Large intestine (tissue), 3 donors: ENCODE measurements at regions not wholly inside any gene's neighbourhood (a gene's known extent, or its start where the extent isn't known, plus 50 kb on each side); places are given as distances from the start of the nearest gene placed in this dataset.
"Not testable (repeated sequence)": the region's sequence is repeated elsewhere in the genome, so short reads cannot be mapped to it uniquely, and the experiment has no call there.

ENCODE experiments used
- DNase-seq, 2 donors: peaks; one replicate each; pipeline versions ENCODE4 v3.0.0 to v3.0.0-alpha.2; 2013
- H3K27ac ChIP-seq: one replicate; pipeline ENCODE4 v1.5.1; 2013; ENCODE audit warnings: low read length
- H3K27me3 ChIP-seq: 2 replicates; pipeline ENCODE4 v1.6.1; 2013; ENCODE audit warnings: low read length; ENCODE audit not compliant: control insufficient read depth, insufficient read depth
- H3K36me3 ChIP-seq: 2 replicates; pipeline ENCODE4 v1.6.1; 2013; ENCODE audit warnings: low read length; ENCODE audit not compliant: control insufficient read depth, insufficient read depth
- H3K4me1 ChIP-seq: one replicate; pipeline ENCODE4 v1.6.1; 2013; ENCODE audit warnings: low read length; ENCODE audit not compliant: control insufficient read depth, insufficient read depth
- H3K4me3 ChIP-seq: one replicate; pipeline ENCODE4 v1.5.1; 2013; ENCODE audit warnings: low read length
- H3K9me3 ChIP-seq: one replicate; pipeline ENCODE4 v1.6.1; 2013; ENCODE audit warnings: mild to moderate bottlenecking, low read depth, low read length, moderate library complexity; ENCODE audit not compliant: control insufficient read depth
- WGBS: methylation state at CpG from one replicate; pipeline ENCODE4 v1.1.5; 2013; ENCODE audit warnings: low lambda C conversion rate; ENCODE audit not compliant: insufficient coverage; 5-methylcytosine and 5-hydroxymethylcytosine counted together

DNA sequence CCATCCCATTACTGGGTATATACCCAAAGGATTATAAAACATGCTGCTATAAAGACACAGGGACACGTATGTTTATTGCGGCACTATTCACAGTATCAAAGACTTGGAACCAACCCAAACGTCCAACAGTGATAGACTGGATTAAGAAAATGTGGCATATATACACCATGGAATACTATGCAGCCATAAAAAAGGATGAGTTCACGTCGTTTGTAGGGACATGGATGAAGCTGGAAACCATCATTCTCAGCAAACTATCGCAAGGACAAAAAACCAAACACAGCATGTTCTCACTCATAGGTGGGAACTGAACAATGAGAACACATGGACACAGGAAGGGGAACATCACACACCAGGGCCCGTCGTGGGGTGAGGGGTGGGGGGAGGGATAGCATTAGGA lies 106.1 kb downstream of the CHD1L start:
- H3K4me1 ChIP-seq, H3K27ac ChIP-seq, H3K36me3 ChIP-seq, H3K9me3 ChIP-seq, H3K4me3 ChIP-seq, DNase-seq, H3K27me3 ChIP-seq: not testable (repeated sequence)
- no CpG with 5 or more reads among the region's 8 CpGs for WGBS

DNA sequence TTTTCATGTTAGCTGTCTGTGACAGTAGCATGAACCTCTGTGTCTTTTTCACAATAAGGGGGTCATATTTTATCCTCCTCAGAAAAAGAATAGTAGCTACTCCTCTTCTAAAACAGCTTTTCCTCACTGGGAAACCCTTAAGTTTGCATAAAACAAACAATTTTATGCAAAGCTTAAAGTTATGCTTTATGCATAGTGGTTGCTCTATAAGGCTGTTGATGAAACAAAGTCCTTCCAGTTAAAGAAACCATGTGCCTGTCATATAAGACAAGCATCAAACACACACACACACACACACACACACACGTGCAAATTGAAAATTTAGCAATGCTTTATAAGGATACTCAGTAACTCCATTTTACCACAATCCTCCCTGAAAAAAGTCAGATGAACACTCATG lies 107.0 kb downstream of the CHD1L start:
- Histone ChIP-seq H3K4me3 (no peak overlapping the region), H3K4me1 (no peaks in the 10 kb centered on the region), H3K9me3 (no peaks in the 10 kb centered on the region), H3K27me3 (no peaks in the 10 kb centered on the region), H3K27ac (no peak overlapping the region), H3K36me3 (no peaks in the 10 kb centered on the region)
- no peak for DNase-seq
- no CpG with 5 or more reads among the region's 1 CpG for WGBS

DNA sequence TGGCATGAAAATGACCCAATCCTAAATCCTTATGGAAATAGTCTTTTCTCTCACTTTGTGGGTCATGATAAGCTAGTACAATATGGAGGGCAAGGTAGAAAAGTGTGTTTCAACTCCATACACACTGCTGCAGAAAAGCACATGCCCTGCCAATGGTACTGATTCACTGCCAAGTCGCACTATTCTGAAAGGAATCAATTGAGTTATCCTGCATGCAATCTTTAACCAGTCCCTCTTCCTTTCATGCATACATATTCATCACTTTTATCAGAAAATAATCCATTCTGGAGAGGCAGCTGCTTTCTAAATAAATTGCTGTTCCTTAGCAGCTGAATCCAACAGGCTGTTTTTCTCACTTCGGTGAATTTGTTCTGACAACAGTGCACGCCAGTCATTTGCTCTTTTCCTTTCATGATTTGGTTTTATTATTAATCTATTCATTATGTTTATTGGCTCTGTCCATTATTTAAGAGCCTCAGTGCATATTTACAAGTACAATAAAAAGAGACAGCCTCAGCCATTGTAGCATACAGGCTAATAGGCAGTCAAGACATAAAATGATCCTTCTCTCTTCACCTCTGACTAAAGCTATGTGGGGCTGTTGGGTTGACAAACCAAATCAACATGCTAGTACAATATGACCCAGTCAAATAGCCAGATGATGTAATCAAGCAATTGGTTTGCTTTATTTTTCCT lies 108.8 kb downstream of the CHD1L start:
- no peaks in the 10 kb centered on the region for H3K4me1 ChIP-seq
- no CpG with 5 or more reads among the region's 3 CpGs for WGBS
- no peaks in the 10 kb centered on the region for H3K27me3 ChIP-seq
- H3K4me3 ChIP-seq: no peak overlapping the region
- H3K27ac ChIP-seq: no peak overlapping the region
- H3K36me3 ChIP-seq: no peaks in the 10 kb centered on the region
- no peak for DNase-seq
- no peaks in the 10 kb centered on the region for H3K9me3 ChIP-seq

DNA sequence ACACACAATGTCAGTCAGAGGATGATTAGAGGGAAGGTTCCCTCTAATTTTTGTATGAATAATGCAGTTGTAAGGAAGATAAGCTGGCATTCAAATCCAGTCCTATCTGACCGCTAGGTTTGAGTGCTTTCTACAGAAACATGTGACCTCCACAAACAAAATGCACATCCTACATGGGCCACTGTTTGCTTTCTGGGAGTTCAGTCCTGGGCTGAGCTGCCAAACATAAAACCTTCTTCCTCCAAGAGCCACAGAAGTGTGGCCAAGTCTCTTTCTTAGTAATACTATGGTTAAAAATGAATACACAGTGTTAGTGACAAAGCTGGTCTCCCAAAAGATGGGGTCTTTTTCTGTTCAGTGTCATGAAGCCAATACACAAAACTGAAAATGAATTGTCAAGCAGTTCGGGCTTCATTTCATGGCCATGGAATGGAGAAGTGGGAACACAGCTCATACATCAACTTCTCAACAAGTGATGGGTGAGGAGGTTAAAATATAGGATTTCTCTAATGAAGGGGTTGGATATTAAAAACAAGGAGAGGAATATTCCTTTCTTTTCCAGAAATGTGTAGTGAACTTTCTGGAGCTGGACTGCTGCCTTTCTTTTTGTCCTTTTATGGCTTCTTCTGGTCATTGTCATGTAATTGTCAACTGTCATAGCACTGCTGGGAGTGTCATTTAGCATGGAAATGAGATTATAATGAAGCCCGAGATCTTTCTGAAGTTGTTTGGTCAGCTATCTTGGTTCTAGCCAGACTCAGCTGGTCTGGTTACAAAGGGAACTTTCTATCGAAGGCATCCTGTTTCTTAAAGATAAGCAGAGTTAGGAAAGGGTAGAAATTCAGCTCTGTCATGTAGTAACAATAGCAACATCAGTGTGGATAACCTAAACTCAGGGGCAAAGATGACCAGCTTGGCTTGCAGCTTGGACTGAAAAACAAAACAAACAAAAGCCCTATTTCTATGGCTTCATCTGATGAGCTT lies 135.1 kb downstream of the CHD1L start:
- no CpG with 5 or more reads among the region's 4 CpGs for WGBS

DNA sequence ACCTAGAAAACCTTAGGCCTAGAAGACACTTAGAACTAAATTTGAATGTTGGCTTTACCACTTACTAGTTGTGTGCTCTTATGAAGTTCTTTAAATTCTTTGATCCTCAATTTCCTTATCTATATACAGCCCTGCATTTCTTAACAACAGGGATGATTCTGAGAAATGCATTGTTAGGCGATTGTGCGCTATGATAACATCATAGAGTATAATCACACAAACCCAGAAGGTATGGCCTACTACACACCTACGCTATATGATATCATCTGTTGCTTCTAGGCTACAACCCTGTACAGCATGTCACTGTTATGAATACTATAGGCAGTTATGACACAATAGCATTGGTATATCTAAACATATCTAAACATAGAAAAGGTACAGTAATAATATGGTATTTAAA lies 137.4 kb downstream of the CHD1L start:
- H3K4me3 ChIP-seq: no peak overlapping the region
- H3K36me3 ChIP-seq: no peaks in the 10 kb centered on the region
- H3K4me1 ChIP-seq: no peaks in the 10 kb centered on the region
- H3K27ac ChIP-seq: no peak overlapping the region
- WGBS: no CpG with 5 or more reads among the region's 3 CpGs
- peaks cover 3% of the 10 kb centered on the region for H3K27me3 ChIP-seq
- H3K9me3 ChIP-seq: no peaks in the 10 kb centered on the region
- DNase-seq: no peak

More for the DNA sequence above, 135.1 kb downstream of the CHD1L start:
- Histone ChIP-seq H3K4me1 (no peaks in the 10 kb centered on the region), H3K4me3 (no peak overlapping the region), H3K9me3 (no peaks in the 10 kb centered on the region), H3K36me3 (no peaks in the 10 kb centered on the region), H3K27me3 (peaks cover 2% of the 10 kb centered on the region), H3K27ac (no peak overlapping the region)
- no peak for DNase-seq

DNA sequence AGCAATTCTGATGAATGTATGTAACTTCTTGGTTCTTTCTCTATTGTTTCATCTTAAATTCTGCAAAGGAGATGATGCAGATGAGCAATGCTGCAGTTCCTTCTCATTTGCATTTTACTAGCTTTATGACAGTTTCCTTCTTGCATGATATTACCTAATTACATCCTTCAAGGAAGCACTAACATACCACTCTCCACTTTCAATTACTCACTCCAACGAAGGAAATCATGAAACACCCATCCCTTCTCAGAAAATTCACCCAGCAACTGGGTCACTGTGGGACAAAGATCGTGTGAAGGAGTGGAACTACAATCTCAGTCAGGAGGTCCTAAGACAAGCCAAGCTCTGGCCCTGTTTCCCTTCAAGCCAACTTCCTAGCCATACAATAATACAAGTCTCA lies 142.3 kb downstream of the CHD1L start:
- no peak overlapping the region for H3K27ac ChIP-seq
- WGBS: no CpG with 5 or more reads among the region's 2 CpGs
- no peak overlapping the region for H3K4me3 ChIP-seq
- peaks cover 3% of the 10 kb centered on the region for H3K27me3 ChIP-seq
- H3K36me3 ChIP-seq: no peaks in the 10 kb centered on the region
- no peaks in the 10 kb centered on the region for H3K9me3 ChIP-seq
- H3K4me1 ChIP-seq: no peaks in the 10 kb centered on the region
- DNase-seq: no peak

DNA sequence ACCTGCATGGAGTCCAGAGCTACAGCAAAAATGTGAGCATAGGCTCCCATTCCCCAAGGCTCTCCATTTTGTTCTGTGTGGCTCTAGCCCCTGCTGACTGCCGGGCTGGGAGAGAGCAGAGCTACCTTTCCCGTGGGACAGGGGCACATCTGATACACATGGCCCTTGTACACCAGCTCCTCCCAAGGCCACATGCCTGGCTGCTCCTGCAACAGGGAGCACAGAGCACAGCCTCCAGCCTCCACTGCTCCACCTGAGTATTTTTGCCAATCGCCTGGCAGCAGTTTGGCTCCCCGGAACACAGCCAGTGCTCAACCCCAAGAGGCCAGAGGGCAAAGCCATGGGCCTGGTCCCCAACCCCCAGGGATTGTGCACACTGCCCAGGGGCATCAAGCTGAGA lies 146.5 kb downstream of the CHD1L start:
- Histone ChIP-seq H3K36me3 (no peaks in the 10 kb centered on the region), H3K9me3 (peaks cover 3% of the 10 kb centered on the region), H3K4me1 (no peaks in the 10 kb centered on the region), H3K4me3 (no peak overlapping the region), H3K27ac (no peak overlapping the region), H3K27me3 (peaks cover 3% of the 10 kb centered on the region)
- no CpG with 5 or more reads among the region's 4 CpGs for WGBS
- no peak for DNase-seq

DNA sequence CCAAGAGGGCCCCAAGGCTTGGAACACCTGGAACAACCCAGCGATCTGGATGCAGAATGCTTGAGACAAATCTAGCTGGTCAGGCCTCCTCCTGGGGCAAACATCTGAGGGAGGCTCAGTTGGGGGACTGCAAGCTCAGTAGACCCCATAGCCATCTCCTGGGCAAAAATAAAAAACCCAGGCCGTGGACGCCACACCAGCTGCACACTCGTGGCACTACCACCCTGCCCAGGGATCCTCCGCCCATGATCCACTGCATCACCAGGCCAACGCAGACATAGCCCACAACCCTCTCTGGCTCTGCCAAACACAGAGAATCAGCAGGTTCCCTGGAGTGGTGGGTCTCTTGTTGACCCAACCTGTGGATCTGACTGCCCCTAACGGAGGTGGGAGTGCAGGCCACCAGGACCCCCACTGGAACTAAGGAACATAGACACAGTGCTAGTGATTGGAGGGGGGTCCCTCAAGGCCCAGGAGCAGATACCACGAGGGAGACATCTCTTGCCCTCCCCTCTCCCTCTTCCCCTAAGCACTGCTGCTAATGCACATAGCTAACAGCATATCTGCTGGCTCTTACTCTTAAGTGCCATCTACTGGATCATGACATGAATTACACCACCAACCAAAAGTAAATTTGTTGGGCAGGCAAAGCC lies 147.2 kb downstream of the CHD1L start:
- peak; percentile 10 to 23 for DNase-seq

DNA sequence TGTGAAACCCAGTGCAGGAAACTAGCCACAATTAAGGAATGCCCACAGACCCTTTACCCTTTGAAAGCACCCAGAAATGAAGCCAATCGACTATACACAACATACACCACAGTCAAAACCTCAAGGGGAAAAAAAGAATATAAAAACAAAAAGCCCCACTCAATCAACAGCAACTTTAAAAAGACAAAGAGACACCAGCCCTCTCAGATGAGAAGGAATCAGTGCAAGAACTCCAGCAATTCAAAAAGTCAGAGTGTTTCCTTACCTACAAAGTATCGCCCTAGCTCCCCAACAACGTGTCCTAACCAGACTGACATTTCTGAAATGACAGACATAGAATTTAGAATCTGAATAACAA lies 147.7 kb downstream of the CHD1L start:
- 40% methylated on average over 3 of the region's 3 CpGs for WGBS
- Histone ChIP-seq H3K4me3 (no peak overlapping the region), H3K36me3 (no peaks in the 10 kb centered on the region), H3K27ac (no peak overlapping the region), H3K9me3 (peaks cover 3% of the 10 kb centered on the region), H3K4me1 (no peaks in the 10 kb centered on the region), H3K27me3 (no peaks in the 10 kb centered on the region)
- no peak for DNase-seq

More for the DNA sequence above, 147.2 kb downstream of the CHD1L start:
- Histone ChIP-seq H3K4me3 (no peak overlapping the region), H3K27me3 (peaks cover 3% of the 10 kb centered on the region), H3K36me3 (no peaks in the 10 kb centered on the region), H3K27ac (no peak overlapping the region), H3K4me1 (no peaks in the 10 kb centered on the region), H3K9me3 (peaks cover 3% of the 10 kb centered on the region)
- WGBS: no CpG with 5 or more reads among the region's 8 CpGs

DNA sequence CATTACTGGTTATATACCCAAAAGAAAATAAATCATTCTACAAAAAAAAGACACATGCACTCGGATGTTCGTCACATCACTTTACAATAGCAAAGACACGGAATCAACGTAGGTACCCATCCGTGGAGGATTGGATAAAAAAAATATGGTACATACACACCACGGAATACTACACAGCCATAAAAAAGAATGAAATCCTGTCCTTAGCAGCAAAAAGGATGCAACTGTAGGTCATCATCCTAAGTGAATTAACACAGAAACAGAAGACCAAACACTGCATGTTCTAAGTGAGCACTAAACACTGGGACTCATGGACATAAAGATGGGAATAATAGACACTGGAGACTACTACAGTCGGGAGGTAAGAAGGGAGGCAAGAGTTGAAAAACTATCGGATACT lies 148.6 kb downstream of the CHD1L start:
- H3K36me3 ChIP-seq: no peaks in the 10 kb centered on the region
- DNase-seq: no peak
- no peak overlapping the region for H3K4me3 ChIP-seq
- no peak overlapping the region for H3K27ac ChIP-seq
- WGBS: 94% methylated on average over 5 of the region's 8 CpGs
- H3K4me1 ChIP-seq: no peaks in the 10 kb centered on the region
- no peaks in the 10 kb centered on the region for H3K27me3 ChIP-seq
- H3K9me3 ChIP-seq: peaks cover 3% of the 10 kb centered on the region
